HFFc6 (cell line): ENCODE measurements at regions not wholly inside any gene's neighbourhood (a gene's known extent, or its start where the extent isn't known, plus 50 kb on each side); places are given as distances from the start of the nearest gene placed in this dataset.

Experiments used
- DNase-seq: peaks from one replicate; pipeline ENCODE4 v3.0.0-alpha.2; 2018
- H3K27ac Mint-ChIP-seq: 2 replicates; pipeline ENCODE4 v1.8.0; 2020; ENCODE audit warnings: mild to moderate bottlenecking, mixed read lengths
- H3K27me3 Mint-ChIP-seq: 2 replicates; pipeline ENCODE4 v1.8.0; 2021; ENCODE audit warnings: mild to moderate bottlenecking, moderate library complexity, mixed read lengths; ENCODE audit not compliant: insufficient read depth
- H3K36me3 Mint-ChIP-seq: 2 replicates; pipeline ENCODE4 v1.8.0; 2021; ENCODE audit warnings: low read depth, mixed read lengths
- H3K4me1 Mint-ChIP-seq: 2 replicates; pipeline ENCODE4 v1.8.0; 2020; ENCODE audit warnings: low read depth, mixed read lengths
- H3K4me3 Mint-ChIP-seq: 2 replicates; pipeline ENCODE4 v1.8.0; 2020; ENCODE audit warnings: mild to moderate bottlenecking, moderate library complexity, mixed read lengths
- H3K9me3 Mint-ChIP-seq: 2 replicates; pipeline ENCODE4 v1.8.0; 2020; ENCODE audit warnings: mild to moderate bottlenecking, mixed read lengths
- TF ChIP-seq, protein P1 (sequence below): fragments of 200-600 bp; sonication (generic); IDR thresholded peaks from 2 replicates; pipeline ENCODE4 v1.5.0; 2021; ENCODE audit warnings: antibody characterized with exemption, mild to moderate bottlenecking

GRCh38 chr12:28023156-28023887, 50.8 kb upstream of the PTHLH start:
- TF ChIP-seq, protein P1, sequence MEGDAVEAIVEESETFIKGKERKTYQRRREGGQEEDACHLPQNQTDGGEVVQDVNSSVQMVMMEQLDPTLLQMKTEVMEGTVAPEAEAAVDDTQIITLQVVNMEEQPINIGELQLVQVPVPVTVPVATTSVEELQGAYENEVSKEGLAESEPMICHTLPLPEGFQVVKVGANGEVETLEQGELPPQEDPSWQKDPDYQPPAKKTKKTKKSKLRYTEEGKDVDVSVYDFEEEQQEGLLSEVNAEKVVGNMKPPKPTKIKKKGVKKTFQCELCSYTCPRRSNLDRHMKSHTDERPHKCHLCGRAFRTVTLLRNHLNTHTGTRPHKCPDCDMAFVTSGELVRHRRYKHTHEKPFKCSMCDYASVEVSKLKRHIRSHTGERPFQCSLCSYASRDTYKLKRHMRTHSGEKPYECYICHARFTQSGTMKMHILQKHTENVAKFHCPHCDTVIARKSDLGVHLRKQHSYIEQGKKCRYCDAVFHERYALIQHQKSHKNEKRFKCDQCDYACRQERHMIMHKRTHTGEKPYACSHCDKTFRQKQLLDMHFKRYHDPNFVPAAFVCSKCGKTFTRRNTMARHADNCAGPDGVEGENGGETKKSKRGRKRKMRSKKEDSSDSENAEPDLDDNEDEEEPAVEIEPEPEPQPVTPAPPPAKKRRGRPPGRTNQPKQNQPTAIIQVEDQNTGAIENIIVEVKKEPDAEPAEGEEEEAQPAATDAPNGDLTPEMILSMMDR: no peak
- DNase-seq: peak; percentile 92
- no peaks in the 10 kb centered on the region; the same call in 1 of the 2 replicates for H3K27me3 Mint-ChIP-seq
- H3K9me3 Mint-ChIP-seq: peaks cover 4% of the 10 kb centered on the region; the same call in 1 of the 2 replicates
- peaks cover 69% of the 10 kb centered on the region for H3K4me1 Mint-ChIP-seq
- peak overlapping the region; percentile 65 for H3K4me3 Mint-ChIP-seq
- H3K27ac Mint-ChIP-seq: peak overlapping the region; percentile 100
- no peaks in the 10 kb centered on the region; the same call in 1 of the 2 replicates for H3K36me3 Mint-ChIP-seq

DNA sequence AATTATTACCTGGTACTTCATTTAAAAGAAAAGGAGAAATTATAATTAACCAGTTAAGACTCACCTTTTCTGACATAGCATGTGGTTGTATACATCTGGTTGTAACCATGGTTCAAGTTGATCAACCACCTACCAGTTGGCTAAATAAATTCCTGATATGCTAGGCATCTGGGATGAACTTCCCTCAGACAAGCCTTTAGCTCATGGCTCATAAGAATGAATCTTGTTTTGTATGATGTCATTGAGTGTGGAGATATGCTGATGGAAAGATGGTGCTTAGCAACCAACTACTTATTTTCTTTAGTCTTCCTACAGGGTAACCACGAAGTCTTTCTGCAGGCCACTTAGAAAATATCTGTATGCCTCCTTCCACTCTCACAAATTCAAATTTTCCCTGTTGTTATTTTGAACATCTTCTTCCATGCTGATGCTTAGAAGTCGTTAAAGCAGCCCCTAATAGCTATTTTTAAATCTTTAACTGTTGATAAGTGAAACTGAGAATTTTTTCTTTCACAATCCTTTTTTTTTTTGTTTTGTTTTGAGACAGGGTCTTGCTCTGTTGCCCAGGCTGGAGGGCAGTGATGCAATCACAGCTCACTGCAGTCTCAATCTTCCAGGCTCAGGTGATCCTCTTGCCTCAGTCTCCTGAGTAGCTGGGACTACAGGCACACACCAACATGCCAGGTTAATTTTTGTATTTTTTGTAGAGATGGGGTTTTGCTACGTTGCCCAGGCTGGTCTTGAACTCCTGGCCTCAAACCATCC, 51.9 kb upstream of the PTHLH start:
- Mint-ChIP-seq H3K9me3 (peaks cover 4% of the 10 kb centered on the region; the same call in 1 of the 2 replicates), H3K36me3 (no peaks in the 10 kb centered on the region; the same call in 1 of the 2 replicates), H3K4me1 (peaks cover 60% of the 10 kb centered on the region), H3K27ac (peak overlapping the region; percentile 100), H3K27me3 (no peaks in the 10 kb centered on the region; the same call in 1 of the 2 replicates), H3K4me3 (peak overlapping the region; percentile 65; the same call in 1 of the 2 replicates)
- TF ChIP-seq, protein P1: no peak
- peak; percentile 95 for DNase-seq

GRCh38 chr12:28025821-28026505, 53.4 kb upstream of the PTHLH start:
- H3K27me3 Mint-ChIP-seq: no peaks in the 10 kb centered on the region; the same call in 1 of the 2 replicates
- H3K4me1 Mint-ChIP-seq: peaks cover 60% of the 10 kb centered on the region
- DNase-seq: no peak
- peaks cover 4% of the 10 kb centered on the region; the same call in 1 of the 2 replicates for H3K9me3 Mint-ChIP-seq
- H3K4me3 Mint-ChIP-seq: no peak overlapping the region
- no peaks in the 10 kb centered on the region; the same call in 1 of the 2 replicates for H3K36me3 Mint-ChIP-seq
- H3K27ac Mint-ChIP-seq: peak overlapping the region; percentile 100
- TF ChIP-seq, protein P1: no peak

DNA sequence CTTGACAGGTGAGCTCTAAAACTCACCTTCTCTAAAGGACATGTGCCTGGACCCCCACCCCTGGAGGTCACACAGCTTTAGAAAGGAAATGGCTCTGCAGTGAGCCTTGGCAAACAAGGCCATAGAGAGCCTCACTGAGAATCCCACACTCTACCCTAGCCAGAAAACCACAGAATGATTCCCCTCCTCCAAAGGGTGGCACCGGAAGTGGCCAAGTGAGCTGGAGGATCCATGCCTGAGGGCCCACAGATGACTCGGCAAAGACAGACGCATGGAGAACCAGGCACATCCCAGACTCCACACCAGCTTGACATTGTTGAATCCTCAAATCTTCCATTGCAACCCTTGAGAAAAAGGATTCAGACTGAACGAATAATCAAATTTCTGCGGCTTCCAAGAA, 54.2 kb upstream of the PTHLH start:
- Mint-ChIP-seq H3K27ac (peak overlapping the region; percentile 100), H3K4me1 (peaks cover 60% of the 10 kb centered on the region), H3K9me3 (peaks cover 4% of the 10 kb centered on the region; the same call in 1 of the 2 replicates), H3K36me3 (no peaks in the 10 kb centered on the region; the same call in 1 of the 2 replicates), H3K27me3 (no peaks in the 10 kb centered on the region; the same call in 1 of the 2 replicates), H3K4me3 (no peak overlapping the region)
- TF ChIP-seq, protein P1: no peak
- peak; percentile 67 for DNase-seq

DNA sequence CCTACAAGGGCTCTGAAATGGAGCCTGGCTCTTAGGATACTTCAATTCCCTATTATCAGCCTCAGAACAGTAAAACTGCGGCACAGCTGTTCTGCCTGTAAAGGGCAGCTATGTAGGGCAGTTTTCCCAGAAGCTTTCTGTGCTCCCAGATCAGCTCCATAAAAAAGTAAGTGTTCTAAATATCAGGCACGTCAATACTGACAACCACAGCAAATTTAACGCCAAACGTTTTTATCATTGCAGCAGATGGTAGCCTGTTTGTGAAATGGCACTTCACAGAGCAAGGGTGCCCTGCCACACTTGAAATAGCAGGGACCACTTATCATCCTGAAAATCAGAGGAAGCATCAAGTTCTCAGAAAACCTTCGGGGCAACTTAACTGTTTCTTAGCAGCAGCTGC, 54.8 kb upstream of the PTHLH start:
- H3K36me3 Mint-ChIP-seq: no peaks in the 10 kb centered on the region; the same call in 1 of the 2 replicates
- TF ChIP-seq, protein P1: no peak
- DNase-seq: no peak
- no peaks in the 10 kb centered on the region; the same call in 1 of the 2 replicates for H3K27me3 Mint-ChIP-seq
- peaks cover 4% of the 10 kb centered on the region; the same call in 1 of the 2 replicates for H3K9me3 Mint-ChIP-seq
- H3K4me3 Mint-ChIP-seq: no peak overlapping the region
- peak overlapping the region; percentile 100 for H3K27ac Mint-ChIP-seq
- peaks cover 61% of the 10 kb centered on the region for H3K4me1 Mint-ChIP-seq
